ENCODE measurements at regions not wholly inside any gene's neighbourhood (a gene's known extent, or its start where the extent isn't known, plus 50 kb on each side); places are given as distances from the start of the nearest gene placed in this dataset.

DNA sequence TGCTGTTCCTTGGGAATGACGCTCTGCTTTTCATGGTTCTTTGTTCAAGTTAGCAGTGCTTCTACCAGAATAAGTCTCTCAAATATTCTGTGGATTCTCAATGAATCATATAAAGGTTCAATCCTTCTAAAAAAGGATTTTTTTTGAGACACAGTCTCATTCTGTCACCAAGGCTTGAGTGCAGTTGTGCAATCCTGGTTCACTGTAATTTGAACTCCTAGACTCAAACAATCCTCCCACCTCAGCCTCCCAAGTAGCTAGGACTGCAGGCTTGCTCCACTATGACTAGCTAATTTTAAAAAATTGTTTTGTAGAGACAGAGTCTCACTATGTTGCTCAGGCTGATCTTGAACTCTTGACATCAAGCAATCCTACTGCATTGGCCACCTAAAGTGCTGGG, 64.9 kb upstream of the RELN start:
- no peak for DNase-seq (ENCODE audit: low read depth, low spot score)
- in situ Hi-C loops (cut with HindIII; ENCODE audit: low sequenced_read_pairs): no loop called here
- TF ChIP-seq, protein P1, sequence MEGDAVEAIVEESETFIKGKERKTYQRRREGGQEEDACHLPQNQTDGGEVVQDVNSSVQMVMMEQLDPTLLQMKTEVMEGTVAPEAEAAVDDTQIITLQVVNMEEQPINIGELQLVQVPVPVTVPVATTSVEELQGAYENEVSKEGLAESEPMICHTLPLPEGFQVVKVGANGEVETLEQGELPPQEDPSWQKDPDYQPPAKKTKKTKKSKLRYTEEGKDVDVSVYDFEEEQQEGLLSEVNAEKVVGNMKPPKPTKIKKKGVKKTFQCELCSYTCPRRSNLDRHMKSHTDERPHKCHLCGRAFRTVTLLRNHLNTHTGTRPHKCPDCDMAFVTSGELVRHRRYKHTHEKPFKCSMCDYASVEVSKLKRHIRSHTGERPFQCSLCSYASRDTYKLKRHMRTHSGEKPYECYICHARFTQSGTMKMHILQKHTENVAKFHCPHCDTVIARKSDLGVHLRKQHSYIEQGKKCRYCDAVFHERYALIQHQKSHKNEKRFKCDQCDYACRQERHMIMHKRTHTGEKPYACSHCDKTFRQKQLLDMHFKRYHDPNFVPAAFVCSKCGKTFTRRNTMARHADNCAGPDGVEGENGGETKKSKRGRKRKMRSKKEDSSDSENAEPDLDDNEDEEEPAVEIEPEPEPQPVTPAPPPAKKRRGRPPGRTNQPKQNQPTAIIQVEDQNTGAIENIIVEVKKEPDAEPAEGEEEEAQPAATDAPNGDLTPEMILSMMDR (IDR thresholded peaks at IDR 0.05; ENCODE audit: low read depth, low read length): no peak
- H3K4me3 ChIP-seq (ENCODE audit: low read depth, low read length): no peak overlapping the region

GRCh38 chr7:104052979-104053378, 63.5 kb upstream of the RELN start:
- H3K4me3 ChIP-seq (ENCODE audit: low read depth, low read length): no peak overlapping the region
- TF ChIP-seq, protein P1 (IDR thresholded peaks at IDR 0.05; ENCODE audit: low read depth, low read length): no peak
- in situ Hi-C loops (cut with HindIII; ENCODE audit: low sequenced_read_pairs): no loop called here
- DNase-seq (ENCODE audit: low read depth, low spot score): no peak

GRCh38 chr7:104048055-104048454, 58.6 kb upstream of the RELN start:
- no peak for DNase-seq (ENCODE audit: low read depth, low spot score)
- in situ Hi-C loops (cut with HindIII; ENCODE audit: low sequenced_read_pairs): no loop called here
- TF ChIP-seq, protein P1 (IDR thresholded peaks at IDR 0.05; ENCODE audit: low read depth, low read length): no peak
- no peak overlapping the region for H3K4me3 ChIP-seq (ENCODE audit: low read depth, low read length)

DNA sequence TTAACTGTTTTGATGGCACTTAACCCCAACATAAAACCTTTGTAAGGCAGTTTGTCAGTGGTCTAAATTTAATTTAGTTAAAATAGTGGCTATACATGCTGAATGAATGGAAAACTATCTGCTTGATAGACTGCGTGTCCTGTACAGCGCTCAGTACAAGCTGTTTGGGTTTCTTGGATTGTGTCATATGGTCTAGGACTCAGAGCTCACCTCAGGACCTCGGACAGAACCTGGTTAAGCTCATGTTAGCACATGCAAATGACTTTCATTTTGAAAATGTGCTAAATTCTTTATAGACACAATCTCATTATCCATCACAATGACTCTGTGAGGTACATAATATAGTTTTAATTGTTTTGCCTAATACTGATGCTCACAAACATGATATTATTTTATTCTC, 55.7 kb upstream of the RELN start:
- in situ Hi-C loops (cut with HindIII; ENCODE audit: low sequenced_read_pairs): no loop called here
- TF ChIP-seq, protein P1 (IDR thresholded peaks at IDR 0.05; ENCODE audit: low read depth, low read length): no peak
- DNase-seq (ENCODE audit: low read depth, low spot score): peak; percentile 4
- H3K4me3 ChIP-seq (ENCODE audit: low read depth, low read length): no peak overlapping the region

- TF ChIP-seq, protein P1 (IDR thresholded peaks at IDR 0.05; ENCODE audit: low read depth, low read length): no peak
- no peak for DNase-seq (ENCODE audit: low read depth, low spot score)
- in situ Hi-C loops (cut with HindIII; ENCODE audit: low sequenced_read_pairs): no loop called here
- H3K4me3 ChIP-seq (ENCODE audit: low read depth, low read length): no peak overlapping the region
These were observed 51.2 kb upstream of the RELN start for GRCh38 chr7:104040666-104041065.

DNA sequence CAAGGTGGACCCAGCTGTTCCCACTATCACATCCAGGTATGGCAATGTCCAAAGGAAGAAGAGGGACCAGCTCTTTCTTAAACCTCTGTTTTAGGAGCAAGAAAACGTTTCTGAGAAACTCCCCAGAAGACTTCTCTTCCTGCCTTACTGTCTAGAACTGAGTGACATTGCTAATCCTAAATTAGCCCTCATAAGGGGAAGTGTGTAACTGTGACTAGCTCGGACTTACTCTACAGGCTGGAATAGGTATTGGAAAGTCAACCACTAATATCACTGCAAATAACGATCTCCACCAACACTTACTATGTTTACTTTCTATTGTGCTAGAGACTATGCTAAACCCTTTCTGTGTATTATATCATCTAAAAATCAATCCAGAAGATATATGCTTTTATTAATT, 49.9 kb upstream of the RELN start:
- TF ChIP-seq, protein P1 (IDR thresholded peaks at IDR 0.05; ENCODE audit: low read depth, low read length): no peak
- in situ Hi-C loops (cut with HindIII; ENCODE audit: low sequenced_read_pairs): no loop called here
- no peak overlapping the region for H3K4me3 ChIP-seq (ENCODE audit: low read depth, low read length)
- DNase-seq (ENCODE audit: low read depth, low spot score): no peak

Data from astrocyte of the spinal cord (primary cell).